IMR-90 (cell line): ENCODE measurements at regions not wholly inside any gene's neighbourhood (a gene's known extent, or its start where the extent isn't known, plus 50 kb on each side); places are given as distances from the start of the nearest gene placed in this dataset.

ENCODE experiments used
- ATAC-seq: fragments of 200-7000 bp; cut with Tn5 transposase; 2 replicates; pipeline ENCODE4 v1.9.1; 2020; ENCODE audit warnings: low read depth, mild to moderate bottlenecking, moderate library complexity
- BruUV-seq: library from RNA; stranded (reverse); fragments of 400-500 nt; replicated peaks from 2 replicates; lab custom pipeline; 2021; lab: Mats Ljungman, UMichigan
- CTCF ChIA-PET: fragments of 300-600 bp; formaldehyde crosslinking; extraction: SDS; loops from one replicate; lab custom pipeline; 2021; ENCODE audit warnings: antibody characterized with exemption; lab: Yijun Ruan, JAX
- POLR2A ChIA-PET: fragments of 300-600 bp; sonication (Branson Sonifier 250); formaldehyde crosslinking; loops from one replicate; lab custom pipeline; 2022; ENCODE audit warnings: antibody characterized with exemption; ENCODE audit not compliant: unreplicated experiment; lab: Charles Lee
- DNase-seq: peaks from one replicate; pipeline ENCODE4 v3.0.0; 2013
- H2AFZ ChIP-seq: replicated peaks from 2 replicates; pipeline ENCODE3; 2013; ENCODE audit warnings: low read length, mild to moderate bottlenecking; ENCODE audit not compliant: poor library complexity
- H2AK5ac ChIP-seq: 2 replicates; pipeline ENCODE4 v1.6.1; 2013; ENCODE audit warnings: low read depth, low read length, inconsistent platforms
- H2AK9ac ChIP-seq: replicated peaks from 2 replicates; pipeline ENCODE3; 2013; ENCODE audit warnings: mild to moderate bottlenecking, low read depth, low read length, moderate library complexity; ENCODE audit not compliant: poor library complexity
- H2BK120ac ChIP-seq: 2 replicates; pipeline ENCODE4 v1.6.1; 2013; ENCODE audit warnings: low read depth, low read length, inconsistent platforms
- H2BK15ac ChIP-seq: 3 replicates; pipeline ENCODE4 v1.6.1; 2013; ENCODE audit warnings: low read depth, low read length, inconsistent platforms
- H2BK20ac ChIP-seq: 2 replicates; pipeline ENCODE4 v1.6.1; 2013; ENCODE audit warnings: low read depth, mild to moderate bottlenecking, inconsistent platforms, low read length, moderate library complexity
- H2BK5ac ChIP-seq: 2 replicates; pipeline ENCODE4 v1.6.1; 2013; ENCODE audit warnings: mild to moderate bottlenecking, low read depth, low read length, inconsistent platforms; ENCODE audit not compliant: poor library complexity, severe bottlenecking
- H3K14ac ChIP-seq: replicated peaks from 2 replicates; pipeline ENCODE4 v1.6.1; 2013; ENCODE audit warnings: low read depth, low read length, inconsistent platforms
- H3K18ac ChIP-seq: 2 replicates; pipeline ENCODE4 v1.6.1; 2013; ENCODE audit warnings: low read depth, low read length, control low read depth
- H3K23ac ChIP-seq: 2 replicates; pipeline ENCODE4 v1.6.1; 2013; ENCODE audit warnings: low read depth, low read length, inconsistent platforms
- H3K27ac ChIP-seq: 2 replicates; pipeline ENCODE4 v1.5.1; 2013; ENCODE audit warnings: mild to moderate bottlenecking, control low read depth, low read length; ENCODE audit not compliant: insufficient read depth
- H3K27me3 ChIP-seq: 2 replicates; pipeline ENCODE4 v1.6.1; 2013; ENCODE audit warnings: low read length; ENCODE audit not compliant: control insufficient read depth, insufficient read depth
- H3K36me3 ChIP-seq: 2 replicates; pipeline ENCODE4 v1.6.1; 2013; ENCODE audit warnings: low read length, mixed read lengths; ENCODE audit not compliant: control insufficient read depth, insufficient read depth
- H3K4ac ChIP-seq: 2 replicates; pipeline ENCODE4 v1.6.1; 2013; ENCODE audit warnings: low read depth, low read length, inconsistent platforms
- H3K4me1 ChIP-seq: 2 replicates; pipeline ENCODE4 v1.6.1; 2013; ENCODE audit warnings: low read length, mixed read lengths; ENCODE audit not compliant: control insufficient read depth, insufficient read depth
- H3K4me2 ChIP-seq: 2 replicates; pipeline ENCODE4 v1.6.1; 2013; ENCODE audit warnings: low read depth, mild to moderate bottlenecking, control low read depth, low read length, moderate library complexity
- H3K4me3 ChIP-seq: 2 replicates; pipeline ENCODE4 v1.5.1; 2013; ENCODE audit warnings: low read depth, mild to moderate bottlenecking, control low read depth, low read length, moderate library complexity; ENCODE audit not compliant: insufficient read depth
- H3K56ac ChIP-seq: 2 replicates; pipeline ENCODE4 v1.6.1; 2013; ENCODE audit warnings: low read length, inconsistent platforms; ENCODE audit not compliant: insufficient read depth; ENCODE audit errors: extremely low read depth
- H3K79me1 ChIP-seq, 2 experiments: 2 replicates each; pipeline ENCODE4 v1.6.1; 2013; ENCODE audit warnings: low read length in 2 of 2, inconsistent platforms in 1 of 2, low read depth in 1 of 2
- H3K9ac ChIP-seq: 2 replicates; pipeline ENCODE4 v1.6.1; 2013; ENCODE audit warnings: low read depth, low read length, control low read depth
- H3K9me1 ChIP-seq: 2 replicates; pipeline ENCODE4 v1.6.1; 2013; ENCODE audit warnings: low read length, inconsistent platforms; ENCODE audit not compliant: insufficient read depth
- H3K9me3 ChIP-seq: 2 replicates; pipeline ENCODE4 v1.6.1; 2013; ENCODE audit warnings: low read length; ENCODE audit not compliant: control insufficient read depth, insufficient read depth
- H4K20me1 ChIP-seq: 2 replicates; pipeline ENCODE4 v1.6.1; 2013; ENCODE audit warnings: low read length, inconsistent platforms; ENCODE audit not compliant: insufficient read depth
- H4K5ac ChIP-seq: 2 replicates; pipeline ENCODE4 v1.6.1; 2013; ENCODE audit warnings: mild to moderate bottlenecking, low read depth, low read length, control low read depth
- H4K8ac ChIP-seq, 2 experiments: 2 replicates each; pipeline ENCODE4 v1.6.1; 2013; ENCODE audit warnings: low read depth in 2 of 2, low read length in 2 of 2, control low read depth in 1 of 2, inconsistent platforms in 1 of 2
- H4K91ac ChIP-seq: 2 replicates; pipeline ENCODE4 v1.6.1; 2013; ENCODE audit warnings: low read depth, low read length, inconsistent platforms; ENCODE audit not compliant: insufficient read depth
- BHLHE40 ChIP-seq: fragments of 150-350 bp; IDR thresholded peaks from 2 replicates; pipeline ENCODE4 v1.6.1; 2016; ENCODE audit warnings: mild to moderate bottlenecking, low read depth, low read length
- CEBPB ChIP-seq: IDR thresholded peaks from 2 replicates; pipeline ENCODE4 v1.6.1; 2012; ENCODE audit warnings: low read depth, low read length, improper control_type of control experiment
- CHD1 ChIP-seq: IDR thresholded peaks from 2 replicates; pipeline ENCODE4 v1.6.1; 2012; ENCODE audit warnings: low read depth, low read length, improper control_type of control experiment
- FOS ChIP-seq: fragments of 150-350 bp; IDR thresholded peaks from 2 replicates; pipeline ENCODE4 v1.6.1; 2016; ENCODE audit warnings: low read depth, low read length
- MAFK ChIP-seq: IDR thresholded peaks from 2 replicates; pipeline ENCODE4 v1.6.1; 2012; ENCODE audit warnings: low read depth, low read length, improper control_type of control experiment
- MAZ ChIP-seq: IDR thresholded peaks from 2 replicates; pipeline ENCODE4 v1.6.1; 2012; ENCODE audit warnings: low read depth, mild to moderate bottlenecking, low read length, improper control_type of control experiment, moderate library complexity, borderline replicate concordance
- MXI1 ChIP-seq: IDR thresholded peaks from 2 replicates; pipeline ENCODE4 v1.6.1; 2012; ENCODE audit warnings: low read depth, mild to moderate bottlenecking, low read length, moderate library complexity, borderline replicate concordance
- NFE2L2 ChIP-seq: fragments of 150-350 bp; IDR thresholded peaks from 2 replicates; pipeline ENCODE4 v1.6.1; 2016; ENCODE audit warnings: low read depth, mild to moderate bottlenecking, low read length
- POLR2A ChIP-seq: IDR thresholded peaks from 2 replicates; pipeline ENCODE4 v1.6.1; 2012; ENCODE audit warnings: mild to moderate bottlenecking, low read depth, low read length
- RAD21 ChIP-seq: IDR thresholded peaks from 2 replicates; pipeline ENCODE4 v1.6.1; 2012; ENCODE audit warnings: low read length, improper control_type of control experiment
- RCOR1 ChIP-seq: IDR thresholded peaks from 2 replicates; pipeline ENCODE4 v1.6.1; 2012; ENCODE audit warnings: mild to moderate bottlenecking, low read length, improper control_type of control experiment; ENCODE audit not compliant: insufficient replicate concordance
- RFX5 ChIP-seq: IDR thresholded peaks from 2 replicates; pipeline ENCODE4 v1.8.0; 2012; ENCODE audit warnings: low read depth, mild to moderate bottlenecking, low read length, moderate library complexity
- SMC3 ChIP-seq: fragments of 150-350 bp; IDR thresholded peaks from 2 replicates; pipeline ENCODE4 v1.6.1; 2016; ENCODE audit warnings: low read depth, mild to moderate bottlenecking, antibody characterized with exemption, low read length, moderate library complexity
- WGBS, 2 experiments: methylation state at CpG; one replicate each; pipeline versions ENCODE4 v1.1.5 to v1.1.7; 2013; ENCODE audit warnings: missing lambda C conversion rate in 2 of 2; ENCODE audit not compliant: insufficient read length in 1 of 2; ENCODE audit errors: extremely low coverage in 2 of 2; 5-methylcytosine and 5-hydroxymethylcytosine counted together
- dilution Hi-C: fragments of 300-500 bp; cut with HindIII; formaldehyde crosslinking; loops from one replicate; pipeline ENCODE4 v1.14.3; 2018; ENCODE audit warnings: low sequenced_read_pairs; ENCODE audit not compliant: unreplicated experiment
- in situ Hi-C: fragments of 300-500 bp; cut with MboI; formaldehyde crosslinking; loops from 3 replicates; pipeline ENCODE4 v1.14.3; 2019; ENCODE audit warnings: low sequenced_read_pairs, inconsistent platforms, mixed read lengths
- intact Hi-C: fragments of 100-400 bp; cut with micrococcal nuclease; formaldehyde crosslinking; loops from 2 replicates; pipeline ENCODE4 v1.10.0; 2022
- TF ChIP-seq, protein P1 (sequence below): fragments of 150-350 bp; IDR thresholded peaks from 2 replicates; pipeline ENCODE4 v1.6.1; 2016; ENCODE audit warnings: low read depth, mild to moderate bottlenecking, low read length, moderate library complexity, borderline replicate concordance
- TF ChIP-seq, protein P2 (sequence below): fragments of 150-350 bp; IDR thresholded peaks from 2 replicates; pipeline ENCODE4 v1.6.1; 2017; ENCODE audit warnings: mild to moderate bottlenecking, antibody characterized with exemption, low read length, low read depth
- TF ChIP-seq, protein P3 (sequence below): conservative IDR thresholded peaks from 2 replicates; pipeline ENCODE4 v1.5.1; 2012; ENCODE audit warnings: mild to moderate bottlenecking, low read depth, low read length, improper control_type of control experiment

DNA sequence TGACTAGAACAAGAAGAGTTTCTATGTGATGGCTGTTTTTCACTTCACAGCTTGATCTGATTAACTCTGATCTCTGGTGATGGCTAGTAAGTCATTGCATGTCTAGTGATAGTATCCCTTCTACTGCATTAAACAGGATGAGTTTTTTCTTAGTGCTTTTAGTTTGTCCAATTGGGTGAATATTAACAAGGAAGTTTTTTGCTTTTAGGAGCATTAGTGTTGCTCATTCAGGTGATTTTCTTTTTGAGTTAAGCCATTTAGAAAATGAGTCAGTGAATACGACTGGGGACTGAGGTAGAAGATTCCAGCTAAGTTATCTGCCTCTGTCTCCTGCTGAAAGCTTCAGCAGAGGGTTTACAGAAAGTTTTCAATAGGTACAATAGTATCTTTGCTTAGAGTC, 306.7 kb downstream of the PIK3C3 start:
- no peak overlapping the region for H2BK120ac ChIP-seq
- H4K8ac ChIP-seq = no peak overlapping the region
- no peak overlapping the region for H2AK9ac ChIP-seq
- no peak overlapping the region for H3K4me2 ChIP-seq
- intact Hi-C loops (no loop called here), in situ Hi-C loops (no loop called here), dilution Hi-C loops (no loop called here)
- DNase-seq (no peak), ATAC-seq (no peak)
- no peaks in the 10 kb centered on the region for H3K27me3 ChIP-seq
- POLR2A ChIA-PET = no interaction called here
- no peak overlapping the region for H3K56ac ChIP-seq
- no peaks in the 10 kb centered on the region for H4K20me1 ChIP-seq
- no peak overlapping the region for H2BK15ac ChIP-seq
- H2BK20ac ChIP-seq = no peak overlapping the region
- no peak overlapping the region for H3K18ac ChIP-seq
- H3K4me3 ChIP-seq = no peak overlapping the region
- H2AK5ac ChIP-seq = no peak overlapping the region
- H3K27ac ChIP-seq = no peak overlapping the region
- no peak overlapping the region for H2AFZ ChIP-seq
- no peaks in the 10 kb centered on the region for H3K4me1 ChIP-seq
- no peaks in the 10 kb centered on the region for H3K9me3 ChIP-seq
- H3K14ac ChIP-seq = no peak overlapping the region
- H3K23ac ChIP-seq = no peak overlapping the region
- H4K5ac ChIP-seq = no peak overlapping the region
- no peak overlapping the region for H3K9ac ChIP-seq
- no TSS peak for BruUV-seq
- H2BK5ac ChIP-seq = no peak overlapping the region
- no peak for TF ChIP-seq MAZ
- TF ChIP-seq, protein P1, sequence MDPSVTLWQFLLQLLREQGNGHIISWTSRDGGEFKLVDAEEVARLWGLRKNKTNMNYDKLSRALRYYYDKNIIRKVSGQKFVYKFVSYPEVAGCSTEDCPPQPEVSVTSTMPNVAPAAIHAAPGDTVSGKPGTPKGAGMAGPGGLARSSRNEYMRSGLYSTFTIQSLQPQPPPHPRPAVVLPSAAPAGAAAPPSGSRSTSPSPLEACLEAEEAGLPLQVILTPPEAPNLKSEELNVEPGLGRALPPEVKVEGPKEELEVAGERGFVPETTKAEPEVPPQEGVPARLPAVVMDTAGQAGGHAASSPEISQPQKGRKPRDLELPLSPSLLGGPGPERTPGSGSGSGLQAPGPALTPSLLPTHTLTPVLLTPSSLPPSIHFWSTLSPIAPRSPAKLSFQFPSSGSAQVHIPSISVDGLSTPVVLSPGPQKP = no peak
- TF ChIP-seq RCOR1 = no peak
- no peak for TF ChIP-seq BHLHE40
- no peak for TF ChIP-seq RFX5
- no peak for TF ChIP-seq RAD21
- TF ChIP-seq, protein P2, sequence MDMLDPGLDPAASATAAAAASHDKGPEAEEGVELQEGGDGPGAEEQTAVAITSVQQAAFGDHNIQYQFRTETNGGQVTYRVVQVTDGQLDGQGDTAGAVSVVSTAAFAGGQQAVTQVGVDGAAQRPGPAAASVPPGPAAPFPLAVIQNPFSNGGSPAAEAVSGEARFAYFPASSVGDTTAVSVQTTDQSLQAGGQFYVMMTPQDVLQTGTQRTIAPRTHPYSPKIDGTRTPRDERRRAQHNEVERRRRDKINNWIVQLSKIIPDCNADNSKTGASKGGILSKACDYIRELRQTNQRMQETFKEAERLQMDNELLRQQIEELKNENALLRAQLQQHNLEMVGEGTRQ = no peak
- no peak for TF ChIP-seq CHD1
- TF ChIP-seq NFE2L2 = no peak
- TF ChIP-seq FOS = no peak
- TF ChIP-seq CEBPB = no peak
- no peak for TF ChIP-seq SMC3
- TF ChIP-seq, protein P3, sequence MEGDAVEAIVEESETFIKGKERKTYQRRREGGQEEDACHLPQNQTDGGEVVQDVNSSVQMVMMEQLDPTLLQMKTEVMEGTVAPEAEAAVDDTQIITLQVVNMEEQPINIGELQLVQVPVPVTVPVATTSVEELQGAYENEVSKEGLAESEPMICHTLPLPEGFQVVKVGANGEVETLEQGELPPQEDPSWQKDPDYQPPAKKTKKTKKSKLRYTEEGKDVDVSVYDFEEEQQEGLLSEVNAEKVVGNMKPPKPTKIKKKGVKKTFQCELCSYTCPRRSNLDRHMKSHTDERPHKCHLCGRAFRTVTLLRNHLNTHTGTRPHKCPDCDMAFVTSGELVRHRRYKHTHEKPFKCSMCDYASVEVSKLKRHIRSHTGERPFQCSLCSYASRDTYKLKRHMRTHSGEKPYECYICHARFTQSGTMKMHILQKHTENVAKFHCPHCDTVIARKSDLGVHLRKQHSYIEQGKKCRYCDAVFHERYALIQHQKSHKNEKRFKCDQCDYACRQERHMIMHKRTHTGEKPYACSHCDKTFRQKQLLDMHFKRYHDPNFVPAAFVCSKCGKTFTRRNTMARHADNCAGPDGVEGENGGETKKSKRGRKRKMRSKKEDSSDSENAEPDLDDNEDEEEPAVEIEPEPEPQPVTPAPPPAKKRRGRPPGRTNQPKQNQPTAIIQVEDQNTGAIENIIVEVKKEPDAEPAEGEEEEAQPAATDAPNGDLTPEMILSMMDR = no peak
- TF ChIP-seq MAFK = no peak
- no peak for TF ChIP-seq MXI1
- no peak for TF ChIP-seq POLR2A
- no peaks in the 10 kb centered on the region for H3K79me1 ChIP-seq
- H4K91ac ChIP-seq = no peak overlapping the region
- CTCF ChIA-PET = interaction anchor here (1.0 kb wide), 1 partner anchor 147 kb away, joined by 4 read pairs; no protein-coding TSS in a partner anchor
- no peaks in the 10 kb centered on the region for H3K9me1 ChIP-seq
- H3K4ac ChIP-seq = no peak overlapping the region
- H3K36me3 ChIP-seq = no peaks in the 10 kb centered on the region
- no CpG with 5 or more reads among the region's 1 CpG for WGBS, 2 experiments
